Cardiac muscle cell (in vitro differentiated cells and primary cell): ENCODE measurements at regions not wholly inside any gene's neighbourhood (a gene's known extent, or its start where the extent isn't known, plus 50 kb on each side); places are given as distances from the start of the nearest gene placed in this dataset.

Experiments
- DNase-seq, 2 donors: peaks; one replicate each; pipeline versions ENCODE4 v3.0.0 to v3.0.0-alpha.2; 2010 to 2017; ENCODE audit warnings: low read depth in 1 of 2, low spot score in 1 of 2
- H3K27ac ChIP-seq: fragments of 200-600 bp; sonication (generic); 2 replicates; pipeline ENCODE4 v1.5.1; 2016
- H3K27me3 ChIP-seq: fragments of 200-600 bp; sonication (generic); 2 replicates; pipeline ENCODE4 v1.6.0; 2016; ENCODE audit warnings: control low read depth
- H3K36me3 ChIP-seq: fragments of 200-600 bp; sonication (generic); 2 replicates; pipeline ENCODE4 v1.5.1; 2016; ENCODE audit warnings: control low read depth
- H3K4me1 ChIP-seq: fragments of 200-600 bp; sonication (generic); 2 replicates; pipeline ENCODE4 v1.8.1; 2017; ENCODE audit warnings: low read depth, mild to moderate bottlenecking, mixed run types
- H3K4me3 ChIP-seq: fragments of 200-600 bp; sonication (generic); 2 replicates; pipeline ENCODE4 v1.5.1; 2016; ENCODE audit warnings: mild to moderate bottlenecking
- H3K9me3 ChIP-seq: fragments of 200-600 bp; sonication (generic); 2 replicates; pipeline ENCODE4 v1.5.1; 2017; ENCODE audit warnings: low read depth, mild to moderate bottlenecking, control low read depth
- TF ChIP-seq, protein P1 (sequence below): IDR thresholded peaks from 2 replicates; pipeline ENCODE4 v1.5.1; 2012; ENCODE audit warnings: low read depth, mild to moderate bottlenecking, low read length

DNA sequence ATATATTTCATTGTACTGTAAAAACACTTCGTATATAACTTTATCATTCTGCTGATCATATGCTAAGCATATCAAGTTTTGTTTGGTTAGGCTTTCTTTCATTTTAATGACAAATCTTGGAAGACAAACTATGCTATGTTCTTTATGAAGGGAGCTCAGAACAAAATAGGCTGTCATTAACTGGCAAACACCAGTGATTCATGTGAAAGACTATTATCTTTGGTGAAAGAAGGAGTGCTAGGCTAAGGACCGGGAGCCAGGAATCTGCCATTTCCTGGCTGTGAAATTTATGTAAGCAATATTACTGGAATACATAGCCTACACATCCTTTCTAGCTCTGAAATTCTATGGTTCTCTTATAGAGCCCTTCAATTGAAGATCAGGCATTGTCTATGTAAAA lies 136.2 kb upstream of the CCN2 start:
- H3K4me3 ChIP-seq = no peak overlapping the region
- H3K9me3 ChIP-seq = no peaks in the 10 kb centered on the region
- H3K36me3 ChIP-seq = no peaks in the 10 kb centered on the region
- DNase-seq = peak in 1 of 2 donors; percentile 64
- H3K4me1 ChIP-seq = peaks cover 16% of the 10 kb centered on the region
- no peak overlapping the region for H3K27ac ChIP-seq
- TF ChIP-seq, protein P1, sequence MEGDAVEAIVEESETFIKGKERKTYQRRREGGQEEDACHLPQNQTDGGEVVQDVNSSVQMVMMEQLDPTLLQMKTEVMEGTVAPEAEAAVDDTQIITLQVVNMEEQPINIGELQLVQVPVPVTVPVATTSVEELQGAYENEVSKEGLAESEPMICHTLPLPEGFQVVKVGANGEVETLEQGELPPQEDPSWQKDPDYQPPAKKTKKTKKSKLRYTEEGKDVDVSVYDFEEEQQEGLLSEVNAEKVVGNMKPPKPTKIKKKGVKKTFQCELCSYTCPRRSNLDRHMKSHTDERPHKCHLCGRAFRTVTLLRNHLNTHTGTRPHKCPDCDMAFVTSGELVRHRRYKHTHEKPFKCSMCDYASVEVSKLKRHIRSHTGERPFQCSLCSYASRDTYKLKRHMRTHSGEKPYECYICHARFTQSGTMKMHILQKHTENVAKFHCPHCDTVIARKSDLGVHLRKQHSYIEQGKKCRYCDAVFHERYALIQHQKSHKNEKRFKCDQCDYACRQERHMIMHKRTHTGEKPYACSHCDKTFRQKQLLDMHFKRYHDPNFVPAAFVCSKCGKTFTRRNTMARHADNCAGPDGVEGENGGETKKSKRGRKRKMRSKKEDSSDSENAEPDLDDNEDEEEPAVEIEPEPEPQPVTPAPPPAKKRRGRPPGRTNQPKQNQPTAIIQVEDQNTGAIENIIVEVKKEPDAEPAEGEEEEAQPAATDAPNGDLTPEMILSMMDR = no peak
- H3K27me3 ChIP-seq = no peaks in the 10 kb centered on the region

DNA sequence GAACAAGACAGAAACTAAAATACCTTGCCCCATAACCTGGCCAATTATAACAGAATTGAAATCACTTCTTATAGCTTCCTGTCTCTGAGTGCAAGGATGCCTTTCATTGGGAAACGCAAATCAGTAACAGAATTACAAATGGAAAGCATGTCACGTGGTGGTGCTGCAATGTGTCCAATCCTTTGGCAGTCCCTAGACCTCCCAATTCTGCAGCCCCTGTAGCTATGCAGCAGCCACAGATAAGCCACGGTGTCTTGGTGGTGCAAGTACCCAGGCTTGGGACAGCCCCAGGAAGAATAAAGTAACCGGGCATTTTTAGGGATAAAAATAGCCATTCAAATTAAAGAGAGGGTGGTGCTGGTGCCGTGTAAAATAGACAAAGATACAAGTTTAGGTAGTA lies 134.6 kb upstream of the CCN2 start:
- H3K27me3 ChIP-seq = no peaks in the 10 kb centered on the region
- TF ChIP-seq, protein P1 = no peak
- H3K27ac ChIP-seq = peak overlapping the region; percentile 87
- peak in 1 of 2 donors; percentile 5 for DNase-seq
- no peaks in the 10 kb centered on the region for H3K36me3 ChIP-seq
- no peaks in the 10 kb centered on the region for H3K9me3 ChIP-seq
- peaks cover 16% of the 10 kb centered on the region for H3K4me1 ChIP-seq
- H3K4me3 ChIP-seq = no peak overlapping the region

GRCh38 chr6:132084811-132085509 lies 133.8 kb upstream of the CCN2 start:
- Histone ChIP-seq H3K27ac (peak overlapping the region; percentile 87), H3K4me1 (peaks cover 16% of the 10 kb centered on the region), H3K36me3 (no peaks in the 10 kb centered on the region), H3K4me3 (no peak overlapping the region), H3K9me3 (no peaks in the 10 kb centered on the region), H3K27me3 (no peaks in the 10 kb centered on the region)
- TF ChIP-seq, protein P1 = no peak
- peak; percentile 14 to 90 for DNase-seq

DNA sequence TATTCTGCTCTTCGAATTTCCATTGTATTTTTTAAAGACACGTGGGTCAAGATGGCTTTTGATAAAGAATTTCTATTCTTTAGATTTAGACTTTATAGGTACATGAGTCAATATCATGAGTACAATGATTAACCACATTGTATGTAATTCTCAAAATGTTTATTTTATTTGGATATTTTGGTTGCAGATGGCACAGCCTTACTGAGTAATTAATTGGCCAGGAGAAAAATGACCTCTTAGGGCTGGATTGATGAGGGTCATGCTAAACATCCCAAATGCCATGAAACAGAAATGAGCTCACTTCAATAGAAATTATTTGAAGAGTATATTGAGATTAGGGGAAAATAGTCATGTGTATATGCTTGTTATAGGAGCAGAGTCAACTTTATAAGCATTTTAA lies 131.2 kb upstream of the CCN2 start:
- Histone ChIP-seq H3K27me3 (no peaks in the 10 kb centered on the region), H3K4me3 (no peak overlapping the region), H3K9me3 (no peaks in the 10 kb centered on the region), H3K4me1 (peaks cover 16% of the 10 kb centered on the region), H3K36me3 (no peaks in the 10 kb centered on the region), H3K27ac (no peak overlapping the region)
- TF ChIP-seq, protein P1 = no peak
- no peak for DNase-seq

DNA sequence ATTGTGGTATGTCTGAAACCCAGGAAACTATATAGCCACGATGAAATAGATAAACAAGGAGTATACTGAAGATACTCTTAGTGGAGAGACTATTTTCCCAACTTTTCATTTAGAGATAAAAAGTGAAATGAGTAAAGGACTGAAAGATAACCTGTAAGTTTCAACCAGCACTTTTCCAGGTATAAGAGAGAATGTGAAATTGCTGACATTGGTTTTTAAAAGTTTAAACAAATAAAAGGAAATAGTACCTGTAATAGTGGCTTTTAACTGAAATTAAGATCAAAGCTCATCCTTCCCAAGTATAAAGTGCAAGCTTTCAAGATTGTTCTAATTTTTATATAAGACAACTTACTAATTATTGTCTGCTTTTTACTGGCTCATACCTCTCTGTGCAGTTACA lies 130.2 kb upstream of the CCN2 start:
- TF ChIP-seq, protein P1 = no peak
- no peaks in the 10 kb centered on the region for H3K9me3 ChIP-seq
- H3K4me1 ChIP-seq = peaks cover 16% of the 10 kb centered on the region
- no peak overlapping the region for H3K4me3 ChIP-seq
- no peaks in the 10 kb centered on the region for H3K27me3 ChIP-seq
- no peak for DNase-seq
- H3K27ac ChIP-seq = no peak overlapping the region
- no peaks in the 10 kb centered on the region for H3K36me3 ChIP-seq
